ENCODE measurements at regions not wholly inside any gene's neighbourhood (a gene's known extent, or its start where the extent isn't known, plus 50 kb on each side); places are given as distances from the start of the nearest gene placed in this dataset.

DNA sequence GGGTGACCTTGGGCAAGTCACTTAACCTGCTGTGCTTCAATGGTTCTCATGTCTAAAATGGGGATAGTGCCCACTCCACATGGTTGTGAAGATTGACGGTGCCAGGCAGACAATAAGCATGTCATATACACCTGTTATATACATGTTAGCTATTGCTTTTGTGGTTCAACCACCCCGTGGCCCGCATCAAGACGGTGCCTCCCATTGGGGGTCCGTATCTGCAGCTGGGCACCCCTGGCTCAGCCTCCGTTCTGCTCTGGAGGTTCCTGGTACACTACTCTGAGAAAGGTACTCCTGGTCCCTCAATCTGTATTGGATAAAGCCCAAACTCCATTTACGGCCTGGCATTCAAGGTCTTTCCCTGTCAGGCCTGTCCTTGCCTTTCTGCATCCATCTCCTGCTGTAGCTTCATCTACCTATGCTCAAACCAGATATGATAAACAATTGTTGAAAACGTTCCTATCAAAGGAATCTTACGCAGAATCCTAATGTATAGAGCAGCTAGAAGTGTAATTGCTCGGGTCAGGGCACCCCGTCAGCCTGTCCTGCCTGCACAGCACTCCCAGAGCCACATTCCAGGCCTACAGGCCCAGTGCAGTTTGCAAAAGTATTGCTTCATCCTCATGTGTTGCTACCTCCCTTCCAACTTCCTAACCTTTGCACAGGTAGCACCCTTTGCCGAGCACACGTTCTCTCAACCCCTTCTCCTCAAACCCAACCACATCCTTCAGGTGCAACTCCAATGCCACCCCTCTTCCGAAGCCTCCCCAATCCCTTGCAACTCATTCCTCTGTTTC lies 194.9 kb downstream of the BCR start:
- H3K4me1 ChIP-seq (ENCODE audit: insufficient read depth, poor library complexity, severe bottlenecking) = no peaks in the 10 kb centered on the region
- TF ChIP-seq, protein P1, sequence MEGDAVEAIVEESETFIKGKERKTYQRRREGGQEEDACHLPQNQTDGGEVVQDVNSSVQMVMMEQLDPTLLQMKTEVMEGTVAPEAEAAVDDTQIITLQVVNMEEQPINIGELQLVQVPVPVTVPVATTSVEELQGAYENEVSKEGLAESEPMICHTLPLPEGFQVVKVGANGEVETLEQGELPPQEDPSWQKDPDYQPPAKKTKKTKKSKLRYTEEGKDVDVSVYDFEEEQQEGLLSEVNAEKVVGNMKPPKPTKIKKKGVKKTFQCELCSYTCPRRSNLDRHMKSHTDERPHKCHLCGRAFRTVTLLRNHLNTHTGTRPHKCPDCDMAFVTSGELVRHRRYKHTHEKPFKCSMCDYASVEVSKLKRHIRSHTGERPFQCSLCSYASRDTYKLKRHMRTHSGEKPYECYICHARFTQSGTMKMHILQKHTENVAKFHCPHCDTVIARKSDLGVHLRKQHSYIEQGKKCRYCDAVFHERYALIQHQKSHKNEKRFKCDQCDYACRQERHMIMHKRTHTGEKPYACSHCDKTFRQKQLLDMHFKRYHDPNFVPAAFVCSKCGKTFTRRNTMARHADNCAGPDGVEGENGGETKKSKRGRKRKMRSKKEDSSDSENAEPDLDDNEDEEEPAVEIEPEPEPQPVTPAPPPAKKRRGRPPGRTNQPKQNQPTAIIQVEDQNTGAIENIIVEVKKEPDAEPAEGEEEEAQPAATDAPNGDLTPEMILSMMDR (IDR thresholded peaks at IDR 0.05; ENCODE audit: poor library complexity, severe bottlenecking) = no peak
- H3K36me3 ChIP-seq (ENCODE audit: low read depth) = no peaks in the 10 kb centered on the region
- DNase-seq (ENCODE audit: low spot score) (no peak), ATAC-seq (ENCODE audit: low read depth) (no peak)
- no peaks in the 10 kb centered on the region for H3K9me3 ChIP-seq (ENCODE audit: severe bottlenecking)
- H3K27ac ChIP-seq (ENCODE audit: poor library complexity, severe bottlenecking) = no peak overlapping the region
- no peak overlapping the region for H3K4me3 ChIP-seq (ENCODE audit: severe bottlenecking)
- H3K27me3 ChIP-seq (ENCODE audit: insufficient read depth, poor library complexity, severe bottlenecking) = no peaks in the 10 kb centered on the region

DNA sequence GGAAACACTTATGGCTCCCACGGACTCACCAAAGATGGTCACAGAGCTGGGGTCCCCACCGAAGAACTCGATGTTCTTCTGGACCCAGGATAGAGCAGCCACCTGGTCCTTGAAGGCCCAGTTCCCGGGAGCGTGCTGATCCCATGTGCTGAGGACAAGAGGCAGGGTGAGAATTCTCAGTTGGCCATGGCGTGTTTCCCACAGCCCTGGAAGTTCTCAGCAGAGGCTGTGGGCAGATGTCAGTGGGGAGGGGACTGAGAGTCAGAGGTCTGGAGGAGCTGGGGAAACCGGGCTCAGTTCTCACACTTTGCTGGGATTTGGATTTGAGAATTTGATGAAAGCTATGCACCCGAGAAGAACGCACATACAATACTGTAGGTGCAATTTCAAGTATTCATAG lies 193.3 kb downstream of the BCR start:
- ATAC-seq (ENCODE audit: low read depth) (no peak), DNase-seq (ENCODE audit: low spot score) (no peak)
- Histone ChIP-seq H3K9me3 (ENCODE audit: severe bottlenecking) (no peaks in the 10 kb centered on the region), H3K27ac (ENCODE audit: poor library complexity, severe bottlenecking) (no peak overlapping the region), H3K4me1 (ENCODE audit: insufficient read depth, poor library complexity, severe bottlenecking) (no peaks in the 10 kb centered on the region), H3K4me3 (ENCODE audit: severe bottlenecking) (no peak overlapping the region), H3K27me3 (ENCODE audit: insufficient read depth, poor library complexity, severe bottlenecking) (no peaks in the 10 kb centered on the region), H3K36me3 (ENCODE audit: low read depth) (no peaks in the 10 kb centered on the region)
- TF ChIP-seq, protein P1 (IDR thresholded peaks at IDR 0.05; ENCODE audit: poor library complexity, severe bottlenecking) = no peak

DNA sequence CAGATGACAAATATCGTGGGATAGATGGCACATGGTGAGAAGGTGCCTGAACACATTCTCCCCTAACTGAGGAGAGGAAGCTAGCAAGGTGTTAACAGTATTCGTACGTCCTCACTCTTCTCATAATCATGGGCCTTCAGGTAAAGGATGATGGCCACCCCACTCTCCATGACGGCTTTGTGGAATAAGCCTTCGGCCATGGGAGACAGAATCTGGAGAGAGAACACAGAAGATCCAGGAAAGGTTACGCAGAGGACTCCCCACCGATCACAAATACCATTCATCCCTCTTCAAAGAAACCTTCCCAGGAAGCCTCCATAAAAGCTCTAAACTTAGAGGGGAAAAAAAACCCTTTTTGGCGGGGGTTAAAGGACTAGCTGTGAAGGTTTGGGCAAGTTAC lies 189.9 kb downstream of the BCR start:
- Histone ChIP-seq H3K27ac (ENCODE audit: poor library complexity, severe bottlenecking) (no peak overlapping the region), H3K9me3 (ENCODE audit: severe bottlenecking) (no peaks in the 10 kb centered on the region), H3K27me3 (ENCODE audit: insufficient read depth, poor library complexity, severe bottlenecking) (peaks cover 3% of the 10 kb centered on the region), H3K36me3 (ENCODE audit: low read depth) (no peaks in the 10 kb centered on the region), H3K4me3 (ENCODE audit: severe bottlenecking) (no peak overlapping the region), H3K4me1 (ENCODE audit: insufficient read depth, poor library complexity, severe bottlenecking) (no peaks in the 10 kb centered on the region)
- DNase-seq (ENCODE audit: low spot score) = no peak
- TF ChIP-seq, protein P1 (IDR thresholded peaks at IDR 0.05; ENCODE audit: poor library complexity, severe bottlenecking) = no peak
- ATAC-seq (ENCODE audit: low read depth) = no peak

DNA sequence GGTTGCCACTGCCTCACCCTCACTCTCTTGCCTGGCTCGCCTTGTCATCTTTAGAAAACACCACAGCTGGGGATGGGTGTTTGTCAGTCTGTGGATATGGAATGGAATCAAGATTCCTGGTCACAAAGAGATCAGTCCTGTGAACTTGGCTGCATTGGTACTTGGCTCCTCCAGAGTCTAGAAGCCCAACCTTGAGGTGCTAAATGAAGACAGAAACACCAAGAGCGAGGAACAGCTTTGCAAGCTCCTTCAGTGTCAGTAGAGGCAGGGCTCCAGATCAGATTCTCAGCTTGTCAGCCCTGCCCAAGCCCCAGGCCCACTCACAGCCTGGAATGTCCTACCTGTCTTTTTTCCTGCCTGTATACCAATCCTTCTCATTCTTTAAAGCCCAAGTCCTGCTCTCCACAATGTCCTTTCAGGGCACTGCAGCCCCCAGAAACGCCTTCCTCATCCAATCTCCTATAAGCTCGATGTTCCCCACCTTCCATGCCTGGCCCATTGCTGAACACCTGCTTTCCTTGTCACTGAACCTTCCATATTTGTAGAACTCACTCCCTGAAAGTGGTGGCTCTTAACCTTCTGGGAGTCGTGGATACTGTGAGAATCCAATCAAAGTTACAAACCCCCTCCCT lies 188.9 kb downstream of the BCR start:
- H3K36me3 ChIP-seq (ENCODE audit: low read depth) = no peaks in the 10 kb centered on the region
- H3K9me3 ChIP-seq (ENCODE audit: severe bottlenecking) = no peaks in the 10 kb centered on the region
- DNase-seq (ENCODE audit: low spot score) (no peak), ATAC-seq (ENCODE audit: low read depth) (no peak)
- H3K27me3 ChIP-seq (ENCODE audit: insufficient read depth, poor library complexity, severe bottlenecking) = peaks cover 5% of the 10 kb centered on the region
- H3K27ac ChIP-seq (ENCODE audit: poor library complexity, severe bottlenecking) = no peak overlapping the region
- no peaks in the 10 kb centered on the region for H3K4me1 ChIP-seq (ENCODE audit: insufficient read depth, poor library complexity, severe bottlenecking)
- H3K4me3 ChIP-seq (ENCODE audit: severe bottlenecking) = no peak overlapping the region
- TF ChIP-seq, protein P1 (IDR thresholded peaks at IDR 0.05; ENCODE audit: poor library complexity, severe bottlenecking) = no peak

Data from RWPE2 (cell line).